ENCODE measurements at regions not wholly inside any gene's neighbourhood (a gene's known extent, or its start where the extent isn't known, plus 50 kb on each side); places are given as distances from the start of the nearest gene placed in this dataset.

DNA sequence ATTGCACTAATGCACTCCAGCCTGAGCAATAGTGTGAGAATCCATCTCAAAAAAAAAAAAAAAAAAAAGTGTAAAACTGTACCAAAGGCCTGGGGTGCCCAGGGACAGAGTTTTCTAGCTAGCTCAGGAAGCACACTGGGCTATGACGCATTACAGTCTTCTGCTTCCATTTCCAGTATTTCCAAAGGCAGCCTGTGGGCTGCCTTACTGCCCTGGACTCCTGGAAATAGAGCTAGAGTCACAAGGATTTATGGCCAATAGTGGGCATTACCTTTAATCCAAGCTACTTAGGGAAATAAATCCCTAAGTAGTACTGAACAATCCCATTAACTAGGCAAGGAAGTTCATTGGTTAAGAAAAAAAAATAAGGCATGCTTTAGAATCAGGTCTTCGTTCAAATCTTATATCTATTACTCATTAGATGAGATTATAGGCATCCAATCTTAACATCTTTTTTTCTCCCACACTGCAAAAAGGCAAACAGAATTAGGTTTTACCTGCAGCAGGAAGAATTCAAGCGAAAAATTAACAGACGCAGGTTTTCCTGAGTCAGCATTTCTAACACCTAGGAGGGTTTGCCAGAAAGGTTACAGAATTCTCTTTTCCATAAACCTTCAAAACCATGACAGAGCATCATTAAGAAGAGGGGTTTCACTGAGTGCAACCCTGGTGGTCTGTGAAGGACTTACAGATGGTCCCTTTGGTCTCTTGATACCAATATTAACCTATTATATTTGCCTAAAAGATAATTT lies 85.6 kb upstream of the CCDC112 start:
- TF ChIP-seq, protein P1, sequence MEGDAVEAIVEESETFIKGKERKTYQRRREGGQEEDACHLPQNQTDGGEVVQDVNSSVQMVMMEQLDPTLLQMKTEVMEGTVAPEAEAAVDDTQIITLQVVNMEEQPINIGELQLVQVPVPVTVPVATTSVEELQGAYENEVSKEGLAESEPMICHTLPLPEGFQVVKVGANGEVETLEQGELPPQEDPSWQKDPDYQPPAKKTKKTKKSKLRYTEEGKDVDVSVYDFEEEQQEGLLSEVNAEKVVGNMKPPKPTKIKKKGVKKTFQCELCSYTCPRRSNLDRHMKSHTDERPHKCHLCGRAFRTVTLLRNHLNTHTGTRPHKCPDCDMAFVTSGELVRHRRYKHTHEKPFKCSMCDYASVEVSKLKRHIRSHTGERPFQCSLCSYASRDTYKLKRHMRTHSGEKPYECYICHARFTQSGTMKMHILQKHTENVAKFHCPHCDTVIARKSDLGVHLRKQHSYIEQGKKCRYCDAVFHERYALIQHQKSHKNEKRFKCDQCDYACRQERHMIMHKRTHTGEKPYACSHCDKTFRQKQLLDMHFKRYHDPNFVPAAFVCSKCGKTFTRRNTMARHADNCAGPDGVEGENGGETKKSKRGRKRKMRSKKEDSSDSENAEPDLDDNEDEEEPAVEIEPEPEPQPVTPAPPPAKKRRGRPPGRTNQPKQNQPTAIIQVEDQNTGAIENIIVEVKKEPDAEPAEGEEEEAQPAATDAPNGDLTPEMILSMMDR (IDR thresholded peaks at IDR 0.05; ENCODE audit: poor library complexity), result no peak
- TF ChIP-seq EZH2 (IDR thresholded peaks at IDR 0.05; ENCODE audit: borderline replicate concordance), result no peak

All from hepatocyte (in vitro differentiated cells).